PFSK-1 (cell line): ENCODE measurements at regions not wholly inside any gene's neighbourhood (a gene's known extent, or its start where the extent isn't known, plus 50 kb on each side); places are given as distances from the start of the nearest gene placed in this dataset.

Experiments used
- FOXP2 ChIP-seq: optimal IDR thresholded peaks from 2 replicates; pipeline ENCODE3; 2011; ENCODE audit warnings: borderline replicate concordance, control low read depth, inconsistent platforms; ENCODE audit not compliant: insufficient read depth; ENCODE audit errors: extremely low read length, extremely low read depth
- POLR2AphosphoS5 ChIP-seq: IDR thresholded peaks from 2 replicates; pipeline ENCODE4 v1.6.1; 2012; ENCODE audit warnings: low read depth, mild to moderate bottlenecking, control low read depth, low read length, moderate library complexity
- REST ChIP-seq, 2 experiments: IDR thresholded peaks; 2 replicates each; pipeline versions ENCODE4 v1.6.1 to v1.8.0; 2011 to 2012; ENCODE audit warnings: low read depth in 2 of 2, low read length in 2 of 2, control low read depth in 1 of 2, inconsistent platforms in 1 of 2, mild to moderate bottlenecking in 1 of 2, moderate library complexity in 1 of 2; ENCODE audit not compliant: insufficient read depth in 1 of 2
- SIN3A ChIP-seq: IDR thresholded peaks from 2 replicates; pipeline ENCODE4 v1.6.1; 2012; ENCODE audit warnings: mild to moderate bottlenecking, low read length, moderate library complexity, borderline replicate concordance; ENCODE audit not compliant: insufficient read depth
- TAF1 ChIP-seq: IDR thresholded peaks from 2 replicates; pipeline ENCODE4 v1.6.1; 2012; ENCODE audit warnings: low read length, control low read depth, borderline replicate concordance; ENCODE audit not compliant: insufficient read depth

GRCh38 chr2:145538661-145539350, 1018.9 kb upstream of the ZEB2 start:
- TF ChIP-seq SIN3A (no peak), FOXP2 (no peak), POLR2AphosphoS5 (no peak), REST (IDR thresholded peaks at IDR 0.05; ENCODE audit: insufficient read depth in 1 of 2, low read depth in 2 of 2, low read length in 2 of 2) (no peak)

- no peak for TF ChIP-seq TAF1
- no peak for TF ChIP-seq POLR2AphosphoS5
- no peak for TF ChIP-seq SIN3A
- TF ChIP-seq FOXP2 = no peak
- no peak for TF ChIP-seq REST (IDR thresholded peaks at IDR 0.05; ENCODE audit: insufficient read depth in 1 of 2, low read depth in 2 of 2, low read length in 2 of 2)
These were observed 1010.7 kb upstream of the ZEB2 start for GRCh38 chr2:145530653-145531052.

- TF ChIP-seq FOXP2 = no peak
- TF ChIP-seq REST (IDR thresholded peaks at IDR 0.05; ENCODE audit: insufficient read depth in 1 of 2, low read depth in 2 of 2, low read length in 2 of 2) = no peak
- no peak for TF ChIP-seq TAF1
- TF ChIP-seq SIN3A = no peak
- no peak for TF ChIP-seq POLR2AphosphoS5
These were observed 1004.9 kb upstream of the ZEB2 start for GRCh38 chr2:145524836-145525235.

GRCh38 chr2:145524303-145524702, 1004.4 kb upstream of the ZEB2 start:
- TF ChIP-seq SIN3A = no peak
- no peak for TF ChIP-seq REST (IDR thresholded peaks at IDR 0.05; ENCODE audit: insufficient read depth in 1 of 2, low read depth in 2 of 2, low read length in 2 of 2)
- no peak for TF ChIP-seq TAF1
- TF ChIP-seq FOXP2 = no peak
- TF ChIP-seq POLR2AphosphoS5 = no peak

GRCh38 chr2:145511946-145512345, 992.0 kb upstream of the ZEB2 start:
- TF ChIP-seq FOXP2 = no peak
- no peak for TF ChIP-seq REST (IDR thresholded peaks at IDR 0.05; ENCODE audit: insufficient read depth in 1 of 2, low read depth in 2 of 2, low read length in 2 of 2)
